NOMO-1 treated with dmso at 0.1 percent for 144 hours (cell line): ENCODE measurements at regions not wholly inside any gene's neighbourhood (a gene's known extent, or its start where the extent isn't known, plus 50 kb on each side); places are given as distances from the start of the nearest gene placed in this dataset.

ENCODE experiments used
- DNase-seq: peaks from one replicate; lab custom pipeline; 2025; ENCODE audit not compliant: unreplicated experiment; lab: John Stamatoyannopoulos, UW

DNA sequence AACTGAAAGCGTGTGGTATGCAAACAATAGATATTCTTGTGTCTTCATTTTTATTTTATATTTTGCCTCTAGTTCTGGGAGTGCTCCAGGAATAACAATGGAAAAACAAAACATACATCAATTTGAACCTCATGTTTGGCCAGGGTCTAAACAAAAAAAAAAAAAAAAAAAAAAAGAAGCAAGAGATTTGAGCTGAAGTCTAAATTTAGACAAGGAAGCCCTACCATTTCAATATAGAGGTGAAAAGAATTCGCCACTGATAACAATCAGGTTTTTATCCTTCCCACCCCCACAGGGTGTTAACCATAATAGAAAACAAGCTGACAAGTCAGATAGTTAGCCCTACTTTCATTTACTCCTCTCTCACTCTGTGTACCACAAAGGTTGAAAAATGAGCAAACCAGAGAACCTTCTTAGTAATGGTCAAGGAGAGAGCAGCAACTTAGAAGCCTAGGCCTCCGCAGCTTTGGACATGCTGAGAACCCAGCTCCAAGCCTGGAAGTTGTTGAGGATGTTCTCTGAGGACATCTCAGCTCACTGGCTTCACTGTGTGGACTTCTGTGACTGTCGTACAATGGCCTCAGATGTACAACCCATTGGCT, 118.2 kb upstream of the HMHB1 start:
- DNase-seq: no peak

DNA sequence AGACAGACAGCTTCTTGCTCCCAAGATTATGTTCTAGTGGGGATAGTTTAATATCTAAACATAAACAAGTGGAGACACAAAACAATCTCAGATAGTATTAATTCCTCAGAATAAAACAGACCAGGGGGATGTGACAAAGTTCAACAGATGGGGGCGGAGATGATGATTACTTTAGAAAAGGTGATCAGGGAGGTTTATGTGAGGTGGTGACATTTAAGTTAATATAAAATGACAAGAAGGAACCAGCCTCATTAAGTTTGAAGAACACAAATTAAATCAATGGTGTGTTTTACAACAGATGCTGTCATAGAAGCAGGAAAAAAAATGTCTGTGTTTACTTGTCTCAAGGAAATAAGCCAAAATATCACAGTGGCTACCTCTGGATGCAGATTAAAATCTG, 119.6 kb upstream of the HMHB1 start:
- DNase-seq: no peak

DNA sequence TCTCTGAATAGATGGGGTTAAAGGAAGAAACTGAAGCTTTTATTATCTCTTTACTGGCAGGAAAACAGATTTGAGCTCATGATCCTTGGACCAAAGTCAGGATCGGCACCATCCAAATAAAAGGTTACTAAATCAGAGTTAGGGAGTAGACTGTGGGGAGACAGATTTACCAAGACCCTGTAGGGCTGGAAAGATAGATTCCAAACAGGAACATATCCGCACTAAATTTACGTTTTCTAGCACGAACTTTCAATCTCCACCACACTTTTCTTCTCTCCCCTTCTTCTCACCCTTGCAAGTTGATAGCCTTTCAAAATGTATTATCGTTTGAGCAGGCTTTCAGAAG, 120.0 kb upstream of the HMHB1 start:
- no peak for DNase-seq

DNA sequence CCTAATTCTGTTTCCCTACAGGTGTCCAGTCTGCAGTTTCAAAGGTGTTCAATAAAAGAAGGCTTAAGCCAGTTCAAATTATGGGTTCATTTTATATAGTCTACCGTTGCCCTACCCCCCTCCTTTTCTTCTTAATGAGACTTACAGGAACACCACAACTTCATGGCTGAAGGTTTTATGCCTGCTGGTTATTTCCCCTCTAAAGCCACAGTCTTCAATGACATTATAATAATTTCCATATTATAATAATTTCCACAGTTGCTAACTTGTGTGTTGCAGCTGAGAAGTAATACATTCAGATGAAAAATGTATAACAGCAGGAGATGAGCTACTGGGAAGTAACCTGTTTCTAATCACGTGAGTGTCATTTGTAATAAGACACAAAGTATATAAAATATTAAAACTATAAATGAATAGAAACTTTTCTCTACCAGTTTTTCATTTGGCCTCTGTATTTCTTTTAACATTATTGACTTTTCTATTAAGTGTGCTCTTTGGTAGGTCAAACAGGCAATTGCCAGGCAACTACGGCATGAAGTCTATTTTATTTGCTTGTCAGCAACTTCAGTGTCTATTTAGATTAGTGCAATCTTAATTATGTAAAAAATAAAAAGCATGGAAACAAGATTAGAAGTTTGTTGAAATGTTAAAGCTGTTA, 120.5 kb upstream of the HMHB1 start:
- no peak for DNase-seq

DNA sequence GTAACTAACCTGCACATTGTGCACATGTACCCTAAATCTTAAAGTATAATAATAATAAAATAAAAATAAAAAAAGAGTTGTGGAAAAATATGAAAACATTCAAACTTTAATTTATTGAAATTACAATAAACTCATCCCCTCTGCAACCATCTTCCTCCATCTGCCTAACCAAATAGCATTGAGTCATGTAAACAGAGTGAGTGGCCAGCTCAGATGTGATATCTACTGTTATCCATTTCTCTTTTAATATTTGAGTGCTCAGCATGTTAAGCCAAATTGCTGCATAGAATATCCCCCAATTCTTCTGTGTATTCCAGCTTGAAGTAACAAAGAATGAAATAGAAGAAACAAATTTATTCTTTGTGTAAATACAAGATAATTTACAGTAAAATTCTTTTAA, 124.4 kb upstream of the HMHB1 start:
- DNase-seq: no peak

DNA sequence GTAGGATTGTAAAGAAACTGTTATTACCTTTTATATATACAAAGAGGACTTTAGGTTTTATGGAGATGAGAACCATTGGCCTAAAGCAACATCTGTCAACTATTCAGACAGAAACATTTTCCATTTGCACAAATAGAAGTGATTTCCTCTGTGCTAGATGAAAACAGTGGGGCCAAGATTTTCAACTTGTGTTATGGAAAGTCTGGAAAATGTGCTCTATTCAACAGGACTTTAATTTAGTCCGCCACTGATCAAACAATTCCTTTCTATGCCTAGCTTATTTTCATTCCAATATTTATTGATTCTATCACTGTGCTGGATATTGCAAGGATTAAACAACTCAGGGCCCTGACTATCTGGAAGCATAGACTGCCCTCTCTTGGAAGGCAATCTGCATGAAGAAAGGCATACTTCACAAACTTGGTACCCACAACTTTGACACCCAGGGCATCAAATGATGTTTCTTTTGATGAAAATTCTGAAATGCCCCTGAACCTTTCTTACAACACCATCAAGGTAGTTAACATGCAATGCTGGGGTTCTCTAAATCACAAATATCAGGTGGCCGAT, 126.6 kb upstream of the HMHB1 start:
- no peak for DNase-seq

DNA sequence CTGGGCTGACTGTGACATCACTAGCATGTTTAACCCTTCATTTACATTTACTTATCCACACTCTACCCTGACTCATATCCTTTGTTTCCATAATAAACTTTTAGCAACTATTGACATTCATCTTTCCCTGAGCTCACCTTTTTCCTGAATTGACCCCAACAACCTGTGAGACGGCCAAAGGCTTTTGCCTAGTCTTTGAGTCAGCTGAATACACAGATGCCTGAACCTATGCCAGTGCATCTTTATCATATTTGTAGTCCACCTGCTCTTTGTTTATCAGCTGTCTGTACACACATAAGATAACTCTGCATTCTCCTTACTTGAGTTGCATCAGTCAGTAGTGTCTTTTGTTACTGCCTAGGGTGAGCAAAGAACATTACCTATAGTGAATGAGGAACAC, 128.5 kb upstream of the HMHB1 start:
- no peak for DNase-seq

DNA sequence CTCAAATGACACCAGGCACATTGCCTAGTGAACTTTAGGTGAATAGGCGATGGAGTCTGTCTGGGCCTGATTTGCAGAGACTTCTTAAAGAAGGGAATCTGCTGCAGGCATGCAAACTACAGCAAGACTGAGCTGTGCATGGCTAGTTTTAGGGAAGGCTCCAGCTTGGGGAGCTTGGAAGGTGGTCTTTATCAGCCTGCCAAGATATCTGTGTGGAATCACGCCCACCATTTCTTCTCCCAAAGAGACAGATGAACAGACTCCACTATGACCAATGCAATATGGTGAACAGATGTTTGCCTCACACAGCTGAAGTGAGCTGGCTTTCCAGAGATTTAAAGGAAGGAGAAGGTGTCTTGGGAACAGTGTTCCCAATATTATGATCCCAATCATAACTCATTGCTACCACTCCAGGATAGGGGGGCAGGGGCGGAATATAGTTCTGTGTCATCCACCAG, 129.0 kb upstream of the HMHB1 start:
- DNase-seq: no peak

DNA sequence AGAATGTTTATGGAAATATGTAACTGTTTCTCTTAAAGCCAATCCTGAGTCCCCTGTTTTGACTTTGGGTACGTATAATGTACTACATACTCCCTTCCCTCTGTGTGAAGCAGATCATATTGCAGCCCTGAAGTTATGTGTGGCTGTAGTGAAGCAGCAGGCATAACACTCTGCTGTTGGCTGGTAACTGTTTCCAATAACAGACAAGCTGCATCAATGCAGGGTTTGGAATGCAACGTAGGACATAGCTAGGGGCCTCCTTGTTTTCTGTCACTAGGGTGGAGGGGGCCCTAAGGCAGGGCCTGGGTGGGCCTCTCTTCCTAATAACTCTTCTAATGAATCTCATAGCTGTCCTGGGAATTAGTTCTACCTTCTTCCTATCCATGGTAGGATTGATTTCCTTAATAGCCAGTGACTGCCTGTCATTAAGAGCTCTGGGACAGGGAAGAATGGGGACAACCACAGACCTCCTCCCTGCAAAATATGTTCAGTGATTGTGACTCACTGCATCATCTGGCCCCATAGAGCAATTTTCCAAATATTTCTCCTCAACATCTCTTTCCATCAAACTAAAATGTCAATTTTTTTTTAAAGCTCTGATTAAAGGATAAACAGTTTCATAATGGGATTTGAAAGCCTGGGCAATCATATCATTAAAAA, 129.6 kb upstream of the HMHB1 start:
- DNase-seq: no peak

DNA sequence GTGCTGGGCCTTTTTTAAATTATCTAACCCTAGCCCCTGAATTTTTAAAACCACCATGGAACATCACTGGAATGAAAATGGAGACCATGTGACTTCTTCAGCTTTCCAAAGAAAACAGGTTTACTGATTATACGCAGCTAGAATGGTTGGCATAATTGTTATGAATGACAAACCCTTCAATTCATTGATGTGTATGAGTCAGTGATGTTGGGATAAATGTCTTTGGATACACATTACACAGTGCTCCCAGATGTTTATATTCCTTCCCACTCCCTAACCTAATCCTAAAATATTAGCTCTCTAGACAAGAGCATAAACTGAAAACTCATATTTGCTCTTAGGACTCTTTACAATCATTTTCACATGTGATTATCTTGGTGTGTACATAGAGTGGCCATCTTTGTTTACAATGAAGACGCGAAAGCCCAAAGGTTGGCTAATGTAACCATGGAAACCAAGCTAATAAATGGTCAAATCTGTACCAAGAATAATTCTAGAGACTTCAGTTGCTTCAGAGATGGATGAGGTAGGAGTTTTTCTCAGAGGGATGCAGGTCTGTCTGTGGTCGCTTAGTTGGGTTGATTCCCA, 131.2 kb upstream of the HMHB1 start:
- DNase-seq: no peak

DNA sequence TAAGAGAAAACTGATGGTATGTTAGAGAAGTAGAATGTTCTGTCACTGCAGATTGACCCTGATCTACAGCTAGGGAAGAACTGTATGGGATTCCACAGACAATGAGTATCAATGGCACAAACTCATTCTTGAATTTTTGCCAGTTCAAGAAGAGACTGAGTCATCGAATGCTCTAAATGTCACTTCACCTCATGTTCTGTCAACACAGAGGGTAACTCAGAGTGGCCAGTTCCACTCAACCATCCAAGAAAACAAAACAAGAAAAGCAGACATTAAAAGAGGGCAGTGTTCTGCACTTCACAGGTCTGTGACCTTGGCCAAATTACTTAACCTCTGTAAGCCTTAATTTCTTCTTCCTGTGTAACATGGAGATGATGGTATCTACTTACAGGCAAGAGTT, 132.2 kb upstream of the HMHB1 start:
- no peak for DNase-seq

DNA sequence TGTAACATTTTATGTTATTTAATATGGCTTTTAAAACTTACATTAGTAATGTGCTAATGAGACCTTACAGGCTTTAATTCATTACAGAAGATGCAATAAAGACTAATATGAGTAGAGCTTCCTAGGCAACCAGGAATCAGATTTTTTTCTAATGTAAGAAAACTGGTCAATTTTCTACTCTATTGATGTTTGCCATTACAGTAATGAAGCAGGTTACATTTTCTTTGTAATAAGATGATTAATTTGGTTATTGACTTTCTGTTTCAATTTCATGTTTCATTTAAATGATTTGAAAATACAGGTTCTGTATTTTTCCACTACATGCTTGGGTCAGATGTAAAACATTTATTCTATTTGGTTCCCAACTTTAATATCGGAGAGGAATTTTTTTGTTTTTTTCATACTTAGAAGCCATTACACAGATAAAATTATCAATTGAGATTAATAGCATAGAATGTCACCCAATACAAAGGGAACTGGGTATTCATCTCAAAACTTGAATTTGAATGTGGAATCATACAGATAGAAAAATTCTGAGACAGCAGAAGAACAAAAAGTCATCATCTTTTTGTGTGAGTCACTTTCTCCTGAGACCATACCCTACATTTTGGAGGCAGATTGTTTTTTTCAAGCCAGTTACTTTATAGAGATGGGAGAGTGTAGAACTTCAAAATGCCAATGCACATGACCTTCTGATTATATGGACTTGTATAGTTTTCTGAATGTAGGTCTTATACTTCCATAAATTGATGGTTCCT, 133.6 kb upstream of the HMHB1 start:
- no peak for DNase-seq

DNA sequence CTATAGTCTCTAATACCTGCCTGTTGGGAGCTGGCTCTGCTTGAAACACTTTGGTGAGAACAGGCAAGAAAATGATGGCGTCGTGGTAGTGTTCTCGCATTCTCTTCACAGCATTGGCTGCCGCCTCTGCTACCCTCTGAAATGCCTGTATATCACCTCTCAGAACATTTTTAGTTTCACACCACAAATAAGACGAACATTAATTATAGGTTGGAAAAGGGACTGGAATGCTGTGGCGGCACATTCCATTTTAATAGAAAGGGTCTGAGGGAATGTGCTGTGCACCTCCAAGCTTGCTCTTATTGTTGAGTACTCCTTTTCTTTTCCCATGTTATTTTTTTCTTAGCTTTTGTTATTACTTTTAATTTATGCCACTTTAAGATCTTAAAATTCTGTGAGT, 134.6 kb upstream of the HMHB1 start:
- DNase-seq: no peak

DNA sequence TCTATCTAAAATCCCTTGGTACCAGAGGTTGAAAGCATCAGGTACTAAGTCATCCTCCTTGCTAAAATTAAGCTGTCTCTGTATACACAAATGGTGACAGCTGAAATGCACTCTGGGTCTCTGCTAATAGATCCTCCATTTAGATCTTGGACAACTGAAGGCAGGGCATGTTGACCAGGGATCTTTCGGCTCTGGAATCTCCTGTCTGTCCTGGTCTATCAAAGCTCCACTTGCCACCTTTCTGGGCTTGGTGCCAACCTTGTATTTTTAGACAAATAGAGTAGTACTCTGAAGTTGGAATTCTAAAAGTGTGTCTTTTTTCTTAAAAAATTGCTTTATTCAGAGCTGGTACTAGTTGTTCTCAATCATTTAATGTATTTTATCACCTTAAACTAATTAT, 135.2 kb upstream of the HMHB1 start:
- DNase-seq: no peak

DNA sequence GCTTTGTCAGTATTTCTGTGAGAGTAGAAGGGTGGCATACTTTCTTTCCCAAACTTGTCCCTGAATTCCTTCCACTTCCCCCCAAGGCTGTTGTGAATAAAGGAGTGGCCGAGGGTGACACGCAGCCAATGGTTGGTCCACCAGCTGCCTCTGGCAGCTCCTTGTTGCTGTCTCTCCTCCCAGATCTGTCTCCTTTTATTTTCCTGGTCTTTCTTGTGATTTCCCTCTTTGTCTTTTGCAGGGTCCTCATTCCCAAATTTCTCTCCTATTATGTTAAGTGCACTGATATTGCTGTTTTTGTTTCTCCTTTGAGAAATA, 137.5 kb upstream of the HMHB1 start:
- no peak for DNase-seq

DNA sequence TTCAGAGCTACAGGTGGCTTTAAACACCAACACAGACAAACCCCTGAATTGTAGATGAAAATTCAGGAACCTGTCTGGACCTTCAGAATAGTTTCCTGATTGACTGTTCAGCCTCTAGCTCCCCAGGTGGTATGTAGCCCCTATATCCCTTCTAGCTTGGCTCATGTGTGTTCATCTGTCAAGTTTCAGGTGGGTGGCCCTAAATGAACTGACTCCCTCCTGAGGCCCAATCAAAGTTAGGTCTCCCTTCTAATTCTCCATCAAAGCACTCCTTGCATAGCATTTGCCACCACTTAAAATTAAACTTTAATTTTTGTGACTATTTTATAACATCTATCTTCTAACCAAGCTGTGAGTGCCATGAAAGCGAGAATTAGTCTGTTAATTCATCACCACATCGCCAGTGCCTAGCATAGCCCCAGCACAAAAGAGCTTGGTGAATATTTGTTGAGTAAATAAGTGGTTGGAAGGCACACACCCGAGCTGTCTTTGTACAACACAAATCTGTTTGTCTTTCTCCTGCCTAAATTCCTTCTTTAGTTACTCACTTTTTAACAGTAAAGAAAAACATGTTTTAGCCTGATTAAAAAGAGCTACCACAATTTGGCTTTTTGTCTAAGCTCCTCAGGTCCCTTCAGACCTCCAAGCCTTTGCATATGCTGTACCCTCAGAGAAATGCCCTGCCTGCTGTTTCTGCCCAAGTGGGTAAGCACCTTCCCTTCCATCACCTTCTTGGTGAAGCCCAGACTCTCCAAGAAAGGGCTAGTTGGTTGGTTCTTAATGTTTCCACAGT, 138.1 kb upstream of the HMHB1 start:
- DNase-seq: no peak

DNA sequence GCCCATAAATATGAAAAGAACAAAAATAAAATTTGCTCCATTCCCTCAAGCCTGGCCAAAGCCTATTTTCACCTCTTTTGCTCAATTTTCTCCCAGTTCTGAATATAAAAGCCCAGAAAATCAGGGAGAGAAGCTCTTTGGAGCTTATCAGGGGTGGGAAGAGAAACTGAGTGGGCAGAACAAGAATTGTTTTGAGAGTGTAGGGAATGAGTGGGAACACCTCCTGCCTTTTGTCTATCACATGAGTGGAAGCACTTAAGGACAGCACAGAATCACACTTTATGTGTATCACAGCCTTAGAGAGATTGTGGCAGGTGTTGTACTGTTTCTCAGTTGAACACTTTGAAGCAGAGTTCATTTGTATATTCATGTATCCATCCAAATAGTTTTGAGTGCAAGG, 139.2 kb upstream of the HMHB1 start:
- DNase-seq: no peak

DNA sequence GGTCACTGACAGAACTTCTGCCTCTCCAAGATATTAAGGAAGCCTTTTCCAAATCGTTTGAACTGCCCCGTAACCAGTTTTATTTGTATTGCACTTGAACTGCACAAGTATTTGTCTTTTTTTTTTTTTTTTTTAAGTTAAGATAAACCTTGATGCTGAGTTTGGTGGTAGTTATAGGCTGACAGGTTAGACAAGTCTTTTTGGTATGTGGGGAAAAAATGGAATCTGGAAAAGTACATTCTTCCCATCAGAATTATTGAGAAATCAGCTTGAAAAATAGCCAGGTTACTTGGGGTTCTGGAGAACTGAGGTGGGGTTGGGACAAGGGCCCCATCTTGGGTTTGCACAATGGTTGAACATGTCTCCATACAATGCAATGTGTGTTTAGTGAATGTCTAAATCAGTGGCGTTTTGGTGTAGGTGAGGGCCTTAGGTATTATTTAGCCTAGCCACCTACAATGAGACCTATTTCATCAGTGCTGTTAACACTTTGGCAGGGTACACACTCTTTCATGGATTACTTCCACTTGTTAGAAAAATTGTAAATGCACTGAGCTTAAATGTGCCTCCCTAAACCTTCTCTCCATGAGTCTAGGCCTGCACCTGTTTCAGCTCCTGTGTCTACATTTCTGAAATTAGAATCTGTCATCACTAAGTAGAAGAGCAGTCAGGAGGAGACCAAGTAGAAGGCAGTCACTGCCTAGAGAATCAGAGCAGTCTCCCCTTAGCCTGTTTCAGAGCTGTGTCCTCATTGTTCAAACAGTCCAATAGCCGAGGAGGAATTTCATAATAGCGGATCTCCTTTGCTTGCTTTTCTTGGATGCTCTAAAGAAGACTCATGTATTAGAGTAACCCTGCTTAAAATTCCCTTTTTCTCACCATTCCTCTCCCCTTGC, 140.0 kb upstream of the HMHB1 start:
- DNase-seq: no peak

DNA sequence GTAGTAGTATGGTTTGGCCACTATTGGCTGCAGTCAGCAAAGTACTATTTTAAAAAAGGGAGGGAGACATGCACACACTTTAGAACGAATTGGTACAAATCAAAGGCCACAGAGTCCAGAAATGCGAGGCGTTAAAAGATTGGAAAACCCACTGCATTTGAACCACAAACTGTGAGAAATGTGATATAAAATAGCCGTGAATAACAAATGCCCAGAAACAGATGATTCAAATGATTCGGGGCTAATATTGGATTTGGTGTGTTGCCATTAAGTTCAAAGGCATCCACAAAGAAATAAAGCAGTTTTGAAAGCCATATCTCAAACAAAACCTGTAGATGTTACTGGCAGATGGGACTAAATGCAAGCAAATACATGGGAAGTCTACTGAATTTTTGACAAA, 140.9 kb upstream of the HMHB1 start:
- DNase-seq: no peak

DNA sequence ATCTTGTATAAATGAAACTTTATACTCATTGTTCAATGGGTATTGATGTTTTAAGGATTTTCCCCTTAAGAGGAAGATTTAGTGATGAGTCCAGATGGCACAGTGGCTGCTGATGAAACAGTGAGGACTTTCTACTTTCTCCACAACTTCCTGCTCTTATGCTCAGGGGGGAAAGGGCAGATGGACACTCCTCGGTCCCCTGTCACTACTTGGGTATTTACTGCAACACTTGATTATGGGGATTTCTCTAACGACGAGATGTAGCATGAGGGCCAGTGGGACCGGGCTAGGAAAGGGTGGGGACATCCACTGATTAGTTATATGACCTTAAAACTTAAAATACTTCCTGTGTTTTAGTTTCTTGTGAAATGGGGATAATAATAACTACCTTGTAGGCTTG, 146.1 kb upstream of the HMHB1 start:
- no peak for DNase-seq
